Suppressor macrophage treated with lipopolysaccharide for 4 hours (primary cell): ENCODE measurements at regions not wholly inside any gene's neighbourhood (a gene's known extent, or its start where the extent isn't known, plus 50 kb on each side); places are given as distances from the start of the nearest gene placed in this dataset.
A peak's percentile ranks its signal among the peaks of the same experiment; 100 is the strongest.
"Not testable (repeated sequence)": the region's sequence is repeated elsewhere in the genome, so short reads cannot be mapped to it uniquely, and the experiment has no call there.

Experiments
- DNase-seq: peaks from one replicate; pipeline ENCODE4 v3.0.0-alpha.2; 2020

DNA sequence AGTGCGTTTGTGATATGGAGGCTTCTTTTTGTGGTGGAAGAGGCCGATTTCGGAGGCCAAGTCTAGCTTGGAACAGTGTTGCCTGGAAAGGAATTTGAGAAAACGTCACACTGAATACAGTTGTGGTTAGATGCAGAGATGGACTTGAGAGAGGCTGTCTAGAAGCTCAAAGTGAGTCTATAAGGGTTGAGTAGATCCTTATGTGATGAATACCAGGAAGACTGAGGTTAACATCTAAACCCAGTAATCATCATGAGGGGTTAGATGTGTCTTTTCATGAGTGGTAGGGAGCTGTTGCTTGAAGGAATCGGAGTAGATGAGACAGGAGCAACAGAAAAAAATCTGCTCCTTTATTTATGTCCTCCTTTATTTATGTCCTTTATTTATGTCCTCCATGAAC is 114.6 kb upstream of the IVNS1ABP start:
- no peak for DNase-seq

DNA sequence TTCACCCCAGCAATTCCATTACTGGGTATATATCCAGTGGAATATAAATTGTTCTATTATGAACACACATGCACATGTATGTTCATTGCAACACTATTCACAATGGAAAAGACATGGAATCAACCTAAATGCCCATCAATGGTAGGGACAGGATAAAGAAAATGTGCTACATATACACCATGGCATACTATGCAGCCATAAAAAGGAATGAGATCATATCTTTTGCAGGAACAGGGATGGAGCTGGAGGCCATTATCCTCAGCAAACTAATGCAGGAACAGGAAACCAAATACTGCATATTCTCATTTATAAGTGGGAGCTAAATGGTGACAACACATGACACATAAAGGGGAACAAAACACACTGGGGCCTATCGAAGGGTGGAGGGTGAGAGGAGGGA is 112.6 kb upstream of the IVNS1ABP start:
- not testable (repeated sequence) for DNase-seq

DNA sequence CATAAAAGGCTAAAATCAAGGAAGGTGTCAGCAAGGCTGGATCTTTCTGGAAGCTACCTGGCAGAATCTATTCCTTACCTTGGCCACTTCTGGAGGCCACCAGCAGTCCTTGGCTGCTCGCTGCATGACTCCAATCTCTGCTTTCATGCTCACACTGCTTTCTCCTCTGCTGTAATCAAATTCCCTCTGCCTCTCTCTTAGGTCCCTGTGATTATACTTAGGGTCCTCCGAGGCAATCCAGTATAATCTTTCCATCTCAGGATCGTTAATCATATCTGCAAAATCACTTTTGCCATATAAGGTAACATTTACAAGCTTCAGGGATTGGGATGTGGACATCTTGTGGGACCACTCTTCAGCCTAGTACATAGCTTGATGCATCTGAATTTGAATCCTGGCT is 110.7 kb upstream of the IVNS1ABP start:
- no peak for DNase-seq

GRCh38 chr1:185427264-185427663 is 110.2 kb upstream of the IVNS1ABP start:
- peak; percentile 39 for DNase-seq

DNA sequence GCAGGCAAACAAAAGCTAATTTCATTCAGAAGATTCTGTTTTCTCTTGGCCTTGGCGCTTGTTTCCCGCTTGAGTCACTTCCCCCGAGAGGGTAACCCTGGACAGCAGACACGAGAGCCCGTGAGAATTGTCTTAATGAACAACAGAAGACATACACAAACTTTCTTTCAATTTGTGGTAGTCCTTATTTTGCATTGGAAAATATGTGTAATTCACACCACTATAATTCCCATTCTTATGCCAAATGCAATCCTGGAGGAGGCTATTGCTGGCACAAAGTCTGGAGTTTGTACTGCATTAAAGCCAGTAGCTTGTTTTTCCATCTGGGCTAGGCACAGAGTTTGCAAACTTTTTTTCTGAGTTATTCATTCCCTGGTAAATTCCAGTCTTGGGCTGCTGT is 109.8 kb upstream of the IVNS1ABP start:
- DNase-seq: no peak

GRCh38 chr1:185425163-185425562 is 108.1 kb upstream of the IVNS1ABP start:
- no peak for DNase-seq

- DNase-seq: no peak
Observed at GRCh38 chr1:185421485-185422107, 104.6 kb upstream of the IVNS1ABP start.

DNA sequence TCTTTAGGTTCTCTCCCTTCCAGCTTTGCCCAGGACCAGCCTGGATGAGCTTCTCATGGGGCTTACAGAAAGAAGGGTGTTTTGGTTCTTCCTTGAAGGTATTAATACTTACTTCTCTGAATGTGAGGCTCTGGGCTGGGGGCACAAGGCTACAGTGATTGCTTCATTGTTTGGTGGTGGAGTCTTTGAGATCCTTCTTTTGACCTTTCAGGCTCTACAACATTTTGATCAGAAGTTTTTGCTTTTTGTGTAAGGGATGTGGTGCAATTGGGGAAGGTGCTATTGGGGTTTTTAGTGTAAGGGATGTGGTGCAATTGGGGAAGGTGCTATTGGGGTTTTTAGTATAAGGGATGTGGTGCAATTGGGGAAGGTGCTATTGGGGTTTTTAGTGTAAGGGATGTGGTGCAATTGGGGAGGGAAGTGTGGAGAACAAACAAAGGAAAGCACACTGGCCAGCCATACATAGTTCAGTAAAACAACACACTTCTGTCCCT is 103.6 kb upstream of the IVNS1ABP start:
- DNase-seq: no peak

DNA sequence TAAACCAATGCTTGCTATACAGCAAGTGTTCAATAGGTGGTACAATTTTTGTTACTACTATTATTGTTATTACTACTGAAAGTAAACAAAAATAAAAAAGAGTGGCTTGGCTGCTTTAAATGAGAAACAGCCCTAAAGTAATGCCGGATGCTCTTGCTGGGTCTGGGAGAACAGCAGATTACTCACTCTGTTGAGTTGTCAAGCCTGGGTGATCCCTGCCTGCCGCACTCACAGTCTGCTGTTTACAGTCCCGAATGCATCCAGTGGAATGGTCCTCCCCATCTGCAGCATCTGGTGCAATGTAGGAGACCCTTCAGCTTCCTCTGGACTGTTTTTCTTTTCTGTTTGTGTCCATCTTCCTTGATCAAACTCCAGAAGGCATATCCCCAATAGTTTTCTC is 102.7 kb upstream of the IVNS1ABP start:
- no peak for DNase-seq

DNA sequence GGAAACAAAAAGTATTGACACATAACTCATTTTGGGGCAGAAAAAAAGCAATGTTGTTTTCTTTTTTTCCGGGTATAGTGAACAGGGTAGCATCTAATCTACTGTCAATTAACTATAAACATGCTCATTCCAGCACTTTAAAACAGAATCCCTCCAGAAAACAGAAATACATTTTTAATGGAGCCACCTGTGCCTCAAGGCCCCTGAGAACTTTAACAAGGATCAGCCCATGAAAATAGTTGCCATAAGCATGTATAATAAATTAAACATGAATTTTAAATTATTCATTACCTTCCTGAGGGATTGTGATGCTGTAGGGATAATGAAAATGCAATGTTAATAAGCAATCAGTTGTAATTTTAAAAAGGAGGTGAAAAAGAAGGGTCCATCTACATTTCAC is 101.4 kb upstream of the IVNS1ABP start:
- no peak for DNase-seq

GRCh38 chr1:185412385-185413087 is 95.5 kb upstream of the IVNS1ABP start:
- DNase-seq: no peak

- peak; percentile 51 for DNase-seq
Observed at GRCh38 chr1:185409763-185410528, 92.9 kb upstream of the IVNS1ABP start.

DNA sequence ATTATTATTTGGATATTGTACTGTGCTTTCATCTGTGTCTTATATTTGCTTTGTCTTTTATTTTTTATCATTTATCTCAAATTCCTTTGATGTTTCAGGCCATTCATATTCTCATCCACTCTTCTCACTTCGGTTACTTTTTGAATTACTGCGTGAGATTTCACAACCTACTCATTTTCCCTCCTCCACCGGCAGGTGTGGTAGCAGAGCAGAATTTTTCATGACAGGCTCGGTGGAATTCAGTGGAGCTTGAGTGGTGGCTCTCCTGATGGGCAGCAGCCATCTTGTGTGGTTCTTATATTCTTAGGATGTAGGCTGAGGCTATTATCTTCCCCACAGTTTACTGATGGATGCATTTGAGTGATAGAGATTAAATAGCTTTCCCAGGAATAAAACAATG is 92.3 kb upstream of the IVNS1ABP start:
- DNase-seq: no peak

GRCh38 chr1:185408700-185409270 is 91.7 kb upstream of the IVNS1ABP start:
- DNase-seq: peak; percentile 49

- peak; percentile 44 for DNase-seq
Observed at GRCh38 chr1:185406691-185407009, 89.6 kb upstream of the IVNS1ABP start.

GRCh38 chr1:185406006-185406690 is 89.1 kb upstream of the IVNS1ABP start:
- no peak for DNase-seq

DNA sequence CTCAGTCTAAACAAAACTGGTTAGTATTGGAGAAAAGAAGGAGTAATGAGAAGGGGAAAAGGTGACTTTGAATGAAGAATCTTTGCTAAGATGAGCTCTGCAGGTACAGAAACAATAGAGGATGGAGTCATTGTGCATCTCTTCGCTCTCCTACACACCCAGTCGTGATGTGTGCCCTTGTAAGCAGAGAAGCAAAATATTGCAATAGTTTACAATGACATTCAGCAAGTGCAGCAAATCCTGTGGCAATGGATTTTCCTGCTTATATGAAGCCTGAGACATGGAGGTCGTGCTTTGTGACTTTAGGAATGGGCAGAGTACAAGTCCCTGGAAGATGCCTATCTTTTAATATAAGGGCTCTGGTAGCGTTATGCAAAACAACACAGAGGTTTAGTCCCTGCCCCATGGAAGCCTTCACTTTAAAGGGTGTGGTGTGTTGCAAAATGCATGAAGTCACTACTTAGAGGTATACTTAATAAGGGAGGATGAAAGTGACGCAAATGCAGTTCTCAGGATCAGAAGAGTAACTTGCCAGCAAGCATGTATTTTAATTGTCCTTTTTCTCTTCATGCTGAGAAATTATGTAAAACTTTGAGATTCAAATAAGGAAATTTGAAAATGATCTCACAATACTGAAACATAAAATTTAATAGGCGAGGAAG is 88.0 kb upstream of the IVNS1ABP start:
- peak; percentile 59 for DNase-seq

DNA sequence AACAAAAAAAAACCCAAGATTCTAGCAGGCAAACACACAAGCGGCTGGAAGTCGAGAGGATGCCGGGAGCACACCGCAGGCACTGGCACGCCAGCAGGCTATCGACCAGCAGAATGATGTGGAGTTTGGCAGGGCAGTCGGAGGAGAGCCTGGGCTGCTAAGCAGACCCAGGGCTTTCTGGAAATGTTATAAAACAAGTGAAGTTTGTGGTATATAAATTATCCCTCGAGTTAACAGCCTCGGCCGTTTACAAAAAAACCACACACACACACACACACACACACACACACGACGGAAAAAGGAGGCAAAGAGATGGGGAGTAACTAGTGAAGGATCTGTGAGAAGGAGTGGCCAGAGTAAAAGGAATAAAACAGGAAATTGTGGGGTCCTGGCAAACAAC is 87.2 kb upstream of the IVNS1ABP start:
- DNase-seq: no peak

DNA sequence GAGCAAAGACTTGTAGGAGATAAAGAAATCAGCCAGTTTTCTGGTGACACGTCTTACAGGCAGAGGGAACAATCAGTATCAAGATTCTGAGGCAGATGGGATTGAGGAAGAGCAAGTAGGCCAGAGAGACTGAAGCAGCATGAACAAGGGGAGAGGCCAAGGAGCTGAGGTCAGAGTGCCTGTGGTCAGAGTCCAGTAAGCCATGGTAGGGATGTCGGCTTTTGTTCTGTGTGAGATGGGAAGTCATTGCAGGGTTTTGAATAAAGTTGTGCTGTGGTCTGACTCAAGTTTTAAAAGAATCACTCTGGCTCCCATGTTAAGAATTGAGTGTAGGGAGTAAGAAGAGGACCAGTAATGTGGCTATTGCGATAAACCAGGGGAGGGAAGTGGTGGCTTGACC is 85.9 kb upstream of the IVNS1ABP start:
- peak; percentile 81 for DNase-seq

GRCh38 chr1:185401019-185401418 is 84.0 kb upstream of the IVNS1ABP start:
- DNase-seq: no peak

- DNase-seq: peak; percentile 51
Observed at GRCh38 chr1:185400052-185400451, 83.0 kb upstream of the IVNS1ABP start.

- DNase-seq: no peak
Observed at GRCh38 chr1:185398599-185398998, 81.6 kb upstream of the IVNS1ABP start.

- DNase-seq: no peak
Observed at GRCh38 chr1:185398022-185398421, 81.0 kb upstream of the IVNS1ABP start.
